ENCODE measurements at regions not wholly inside any gene's neighbourhood (a gene's known extent, or its start where the extent isn't known, plus 50 kb on each side); places are given as distances from the start of the nearest gene placed in this dataset.

GRCh38 chr2:134122610-134123009 lies 131.3 kb upstream of the MGAT5 start:
- no peak for TF ChIP-seq POLR2A (IDR thresholded peaks at IDR 0.05)
- TF ChIP-seq, protein P1, sequence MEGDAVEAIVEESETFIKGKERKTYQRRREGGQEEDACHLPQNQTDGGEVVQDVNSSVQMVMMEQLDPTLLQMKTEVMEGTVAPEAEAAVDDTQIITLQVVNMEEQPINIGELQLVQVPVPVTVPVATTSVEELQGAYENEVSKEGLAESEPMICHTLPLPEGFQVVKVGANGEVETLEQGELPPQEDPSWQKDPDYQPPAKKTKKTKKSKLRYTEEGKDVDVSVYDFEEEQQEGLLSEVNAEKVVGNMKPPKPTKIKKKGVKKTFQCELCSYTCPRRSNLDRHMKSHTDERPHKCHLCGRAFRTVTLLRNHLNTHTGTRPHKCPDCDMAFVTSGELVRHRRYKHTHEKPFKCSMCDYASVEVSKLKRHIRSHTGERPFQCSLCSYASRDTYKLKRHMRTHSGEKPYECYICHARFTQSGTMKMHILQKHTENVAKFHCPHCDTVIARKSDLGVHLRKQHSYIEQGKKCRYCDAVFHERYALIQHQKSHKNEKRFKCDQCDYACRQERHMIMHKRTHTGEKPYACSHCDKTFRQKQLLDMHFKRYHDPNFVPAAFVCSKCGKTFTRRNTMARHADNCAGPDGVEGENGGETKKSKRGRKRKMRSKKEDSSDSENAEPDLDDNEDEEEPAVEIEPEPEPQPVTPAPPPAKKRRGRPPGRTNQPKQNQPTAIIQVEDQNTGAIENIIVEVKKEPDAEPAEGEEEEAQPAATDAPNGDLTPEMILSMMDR (IDR thresholded peaks at IDR 0.05) = no peak

All from right lobe of liver (tissue), 4 donors.